GM12891 (cell line): ENCODE measurements at regions not wholly inside any gene's neighbourhood (a gene's known extent, or its start where the extent isn't known, plus 50 kb on each side); places are given as distances from the start of the nearest gene placed in this dataset.

ENCODE experiments used
- DNase-seq: peaks from one replicate; pipeline ENCODE4 v3.0.0; 2011; ENCODE audit warnings: low spot score; ENCODE audit not compliant: insufficient read length
- FAIRE-seq: peaks from 2 replicates; lab custom pipeline; 2011; peaks lifted over from hg19 to GRCh38; lab: Jason Lieb, UNC
- PAX5 ChIP-seq: IDR thresholded peaks from 2 replicates; pipeline ENCODE4 v1.6.1; 2011; ENCODE audit warnings: low read length, moderate library complexity, mild to moderate bottlenecking; ENCODE audit not compliant: insufficient read depth, severe bottlenecking
- POLR2A ChIP-seq: IDR thresholded peaks from 2 replicates; pipeline ENCODE4 v1.6.1; 2011; ENCODE audit warnings: low read depth, low read length, control low read depth
- POLR2AphosphoS5 ChIP-seq: IDR thresholded peaks from 2 replicates; pipeline ENCODE4 v1.6.1; 2011; ENCODE audit warnings: low read depth, low read length, control low read depth
- POU2F2 ChIP-seq: IDR thresholded peaks from 2 replicates; pipeline ENCODE4 v1.6.1; 2011; ENCODE audit warnings: low read depth, mild to moderate bottlenecking, control low read depth, low read length, moderate library complexity
- SPI1 ChIP-seq: IDR thresholded peaks from 2 replicates; pipeline ENCODE4 v1.6.1; 2011; ENCODE audit warnings: low read depth, low read length, control low read depth
- TAF1 ChIP-seq: IDR thresholded peaks from 2 replicates; pipeline ENCODE4 v1.6.1; 2011; ENCODE audit warnings: low read depth, low read length, control low read depth

- DNase-seq (no peak), FAIRE-seq (no peak)
These were observed 115.1 kb upstream of the MVB12B start for GRCh38 chr9:126211441-126212074.

DNA sequence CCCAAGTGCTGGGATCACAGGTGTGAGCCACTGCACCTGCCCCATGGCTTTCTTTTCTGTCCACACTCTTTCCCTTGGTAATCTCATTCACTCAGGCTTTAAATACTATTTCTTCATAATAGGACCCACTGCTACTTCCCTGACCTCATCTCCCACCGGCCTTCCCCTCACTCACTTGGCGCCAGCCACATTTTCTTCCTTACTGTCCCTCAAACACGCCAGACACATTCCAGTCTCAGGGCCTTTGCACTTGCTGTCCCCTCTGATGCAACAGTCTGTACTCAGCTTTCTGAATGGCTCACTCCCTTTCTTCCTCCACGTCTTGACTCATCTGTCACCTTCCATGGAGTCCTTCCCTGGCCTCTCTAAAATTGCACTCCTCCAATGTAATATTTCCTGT lies 111.1 kb upstream of the MVB12B start:
- FAIRE-seq, result no peak
- no peak for DNase-seq

More at GRCh38 chr9:126211441-126212074, 115.1 kb upstream of the MVB12B start:
- TF ChIP-seq TAF1 (no peak), POU2F2 (no peak), SPI1 (no peak), POLR2AphosphoS5 (no peak)

GRCh38 chr9:126216826-126217225 lies 109.8 kb upstream of the MVB12B start:
- DNase-seq (no peak), FAIRE-seq (no peak)
- TF ChIP-seq POLR2AphosphoS5 (no peak), SPI1 (no peak)

More for the DNA sequence above, 111.1 kb upstream of the MVB12B start:
- TF ChIP-seq SPI1, result no peak
- TF ChIP-seq POLR2AphosphoS5, result no peak
- no peak for TF ChIP-seq POU2F2
- TF ChIP-seq TAF1, result no peak
- TF ChIP-seq POLR2A, result no peak
- no peak for TF ChIP-seq PAX5

DNA sequence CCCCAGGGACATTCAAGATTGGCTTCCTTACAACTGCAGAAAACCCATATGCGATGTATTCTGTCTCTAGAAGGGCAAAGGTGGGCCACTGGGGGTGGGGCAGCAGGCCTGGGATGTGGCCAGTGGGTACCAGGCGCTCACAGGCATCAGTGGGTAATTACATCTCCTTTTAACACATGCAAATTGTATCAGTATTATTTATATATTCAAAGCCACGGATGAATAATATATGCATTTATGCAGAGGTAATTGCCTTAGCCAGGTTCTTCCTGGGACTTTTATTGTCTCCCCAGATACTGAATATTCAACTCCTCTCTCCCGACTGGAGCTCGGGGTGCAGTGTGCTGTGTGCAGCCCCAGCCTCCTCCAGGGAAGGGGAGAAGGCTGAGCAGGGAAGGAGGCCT lies 109.4 kb upstream of the MVB12B start:
- TF ChIP-seq POLR2AphosphoS5, result no peak
- no peak for TF ChIP-seq PAX5
- TF ChIP-seq POU2F2, result no peak
- no peak for TF ChIP-seq TAF1
- TF ChIP-seq POLR2A, result no peak
- no peak for TF ChIP-seq SPI1
- FAIRE-seq (no peak), DNase-seq (no peak)

DNA sequence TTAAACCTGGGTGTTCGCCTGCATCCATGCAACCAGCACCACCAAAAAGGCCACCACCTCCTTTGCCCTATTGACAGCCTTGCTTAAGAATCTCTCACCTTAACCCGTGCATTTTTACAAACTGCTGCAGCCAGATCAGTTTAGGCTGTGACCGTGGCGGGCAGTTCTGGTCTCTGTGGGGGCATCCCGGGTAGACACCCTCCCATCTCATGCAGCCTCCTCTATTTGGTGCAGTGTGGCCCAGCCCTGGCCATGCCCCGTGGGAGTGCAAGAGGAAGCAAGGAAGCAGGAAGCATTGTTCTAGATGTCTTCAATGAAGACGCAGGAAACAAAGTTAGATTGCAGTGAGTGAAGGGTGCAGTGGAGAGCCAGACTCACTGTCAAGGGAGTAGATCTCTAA lies 108.8 kb upstream of the MVB12B start:
- DNase-seq, result no peak
- TF ChIP-seq PAX5, result no peak
- FAIRE-seq, result no peak

DNA sequence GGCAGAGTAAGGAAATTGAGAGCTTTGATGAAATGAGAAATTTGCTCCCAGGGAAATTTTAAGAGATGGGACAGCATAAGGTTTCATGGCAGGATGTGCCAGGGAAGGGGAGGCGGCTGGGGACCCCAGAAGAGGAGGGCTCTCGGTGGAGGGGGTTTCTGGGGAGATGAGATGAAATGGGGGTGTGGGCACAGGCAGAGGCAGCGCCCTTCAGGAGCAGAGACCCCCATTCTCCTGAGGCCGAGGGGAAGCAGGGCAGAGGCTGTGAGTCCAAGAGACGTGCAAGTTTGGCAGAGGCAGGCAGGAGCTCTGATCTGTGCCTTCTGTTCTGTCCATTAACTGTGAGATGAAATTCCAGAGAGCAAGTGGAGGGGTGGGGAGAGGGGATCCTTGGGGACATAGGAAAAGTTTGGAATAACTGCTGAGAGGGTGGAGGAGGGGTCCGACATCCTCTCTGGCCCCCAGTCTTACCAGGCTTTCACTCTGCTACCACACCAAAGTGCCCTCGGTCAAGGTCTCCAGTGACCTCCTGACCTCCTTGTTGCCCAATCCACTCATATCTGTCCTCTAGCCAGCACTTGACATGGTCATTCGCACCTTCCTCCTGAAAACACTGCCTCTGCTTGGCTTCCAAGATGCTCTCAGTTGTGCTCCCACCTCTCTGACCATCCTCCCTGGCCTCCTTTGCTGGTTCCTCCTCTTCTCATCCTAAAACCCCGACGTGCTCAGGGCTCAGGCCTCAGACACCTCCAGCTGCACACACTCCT lies 108.1 kb upstream of the MVB12B start:
- TF ChIP-seq PAX5 (no peak), TAF1 (no peak), POU2F2 (no peak), POLR2AphosphoS5 (no peak), POLR2A (no peak), SPI1 (no peak)
- no peak for DNase-seq
- FAIRE-seq, result no peak

GRCh38 chr9:126219166-126219565 lies 107.5 kb upstream of the MVB12B start:
- FAIRE-seq (no peak), DNase-seq (no peak)
- TF ChIP-seq POLR2AphosphoS5, result no peak
- no peak for TF ChIP-seq POLR2A
- no peak for TF ChIP-seq TAF1
- TF ChIP-seq SPI1, result no peak
- TF ChIP-seq PAX5, result no peak
- TF ChIP-seq POU2F2, result no peak

DNA sequence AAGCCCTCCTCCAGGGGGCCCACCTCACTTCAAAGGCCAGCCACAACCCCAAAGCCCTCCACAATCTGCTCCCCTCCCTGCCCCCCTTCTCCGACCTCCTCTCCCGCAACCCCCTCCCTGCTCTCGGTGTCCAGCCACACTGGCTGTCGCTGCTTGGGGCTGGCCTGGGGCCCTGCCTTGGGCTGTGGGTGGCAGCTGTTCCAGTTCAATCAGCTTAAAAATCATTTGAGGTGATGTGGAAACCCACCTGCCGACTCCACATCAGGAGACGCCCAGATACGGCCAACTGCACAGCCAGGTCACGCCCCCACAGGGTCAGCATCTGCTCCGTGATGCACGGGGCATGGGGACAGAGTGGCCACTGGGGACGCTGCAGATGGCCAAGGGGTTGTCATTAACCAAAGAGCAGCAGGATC lies 107.0 kb upstream of the MVB12B start:
- no peak for DNase-seq
- FAIRE-seq, result no peak
- TF ChIP-seq TAF1, result no peak
- TF ChIP-seq PAX5, result no peak
- no peak for TF ChIP-seq POLR2AphosphoS5
- TF ChIP-seq POLR2A, result no peak
- no peak for TF ChIP-seq POU2F2
- TF ChIP-seq SPI1, result no peak

- FAIRE-seq (no peak), DNase-seq (no peak)
- no peak for TF ChIP-seq POLR2A
- TF ChIP-seq SPI1, result no peak
- TF ChIP-seq POU2F2, result no peak
These were observed 105.1 kb upstream of the MVB12B start for GRCh38 chr9:126221480-126221879.

DNA sequence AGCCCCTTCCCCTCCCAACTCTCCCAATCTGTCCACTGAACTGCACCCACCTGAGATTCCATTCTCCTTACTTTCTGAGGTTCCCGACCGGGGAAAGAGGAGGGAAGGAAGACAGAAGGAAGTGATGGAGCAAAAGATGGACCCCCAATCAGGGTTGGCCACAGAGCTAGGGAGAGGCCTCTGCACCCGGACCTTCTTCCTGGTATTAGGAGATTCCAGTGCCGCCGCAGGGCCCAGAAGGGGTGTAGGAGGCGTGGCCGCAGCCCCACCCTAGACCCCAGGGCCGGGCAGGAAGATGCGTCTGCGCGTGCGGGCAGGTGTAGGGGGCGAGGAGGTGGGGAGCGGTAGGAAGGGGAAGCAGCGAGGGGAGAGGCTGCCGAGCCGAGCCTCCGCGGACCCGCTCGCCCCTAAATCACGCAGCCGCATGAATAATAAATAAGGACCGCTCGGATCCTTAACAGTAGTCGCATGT lies 104.2 kb upstream of the MVB12B start:
- TF ChIP-seq POU2F2, result no peak
- TF ChIP-seq TAF1, result no peak
- TF ChIP-seq PAX5, result no peak
- TF ChIP-seq POLR2AphosphoS5, result no peak
- TF ChIP-seq SPI1, result no peak
- no peak for TF ChIP-seq POLR2A
- no peak for FAIRE-seq
- DNase-seq, result no peak

DNA sequence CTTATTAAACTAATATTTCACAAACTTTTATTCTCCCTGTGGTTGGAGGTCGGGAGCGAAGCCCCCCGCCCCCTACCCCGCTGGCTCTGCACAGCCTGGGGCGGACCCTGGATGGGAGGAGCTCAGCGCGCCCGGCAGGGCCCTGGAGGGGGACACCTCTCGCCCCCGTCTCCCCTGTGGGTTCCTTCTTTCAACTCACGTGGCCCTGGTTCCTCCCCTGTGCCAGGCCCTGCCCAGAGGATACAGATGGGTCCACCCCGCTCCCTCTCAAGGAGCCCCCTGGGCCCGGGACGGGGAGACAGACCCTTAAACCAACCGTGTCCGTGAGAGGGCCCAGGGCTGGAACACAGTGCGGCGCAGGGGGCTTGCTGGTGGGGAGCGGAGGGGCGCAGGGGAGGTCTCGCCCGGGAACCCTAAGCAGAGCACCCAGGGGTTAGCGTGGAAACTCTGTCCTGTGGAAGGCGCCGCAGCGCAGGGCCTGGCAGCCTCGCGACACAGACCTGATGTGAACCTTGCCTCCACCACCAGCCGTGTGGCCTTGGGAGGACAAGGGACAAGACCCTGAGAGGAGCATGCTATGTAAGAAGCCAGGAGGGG lies 103.7 kb upstream of the MVB12B start:
- FAIRE-seq (no peak), DNase-seq (no peak)
- no peak for TF ChIP-seq SPI1
- no peak for TF ChIP-seq POLR2AphosphoS5
- no peak for TF ChIP-seq PAX5
- TF ChIP-seq POLR2A, result no peak
- TF ChIP-seq TAF1, result no peak
- TF ChIP-seq POU2F2, result no peak
